Spleen (tissue), 11 donors: ENCODE measurements at regions not wholly inside any gene's neighbourhood (a gene's known extent, or its start where the extent isn't known, plus 50 kb on each side); places are given as distances from the start of the nearest gene placed in this dataset.

ENCODE experiments used
- DNase-seq: peaks from one replicate; pipeline ENCODE4 v3.0.0-alpha.2; 2020
- H3K27ac ChIP-seq, 8 donors: fragments of 200-600 bp; sonication (generic) in 7 of 8; 1 replicate in 4 of 8; 2 replicates in 4 of 8; pipeline versions ENCODE4 v1.5.0 to v1.8.0; 2016 to 2021; ENCODE audit warnings: inconsistent platforms in 4 of 8, mild to moderate bottlenecking in 4 of 8, moderate library complexity in 1 of 8
- H3K27me3 ChIP-seq, 7 donors: fragments of 200-600 bp; sonication (generic) in 6 of 7; replicated peaks in 1 of 7; 1 replicate in 4 of 7; 2 replicates in 3 of 7; pipeline versions ENCODE4 v1.5.0 to v1.8.0; 2016 to 2021; ENCODE audit warnings: inconsistent platforms in 3 of 7, mild to moderate bottlenecking in 1 of 7
- H3K36me3 ChIP-seq, 6 donors: fragments of 200-600 bp; sonication (generic) in 5 of 6; 1 replicate in 4 of 6; 2 replicates in 2 of 6; pipeline versions ENCODE4 v1.5.0 to v1.8.0; 2016 to 2021; ENCODE audit warnings: inconsistent platforms in 2 of 6
- H3K4me1 ChIP-seq, 6 donors: fragments of 200-600 bp; sonication (generic) in 5 of 6; 1 replicate in 3 of 6; 2 replicates in 3 of 6; pipeline versions ENCODE4 v1.5.0 to v1.8.0; 2016 to 2021; ENCODE audit warnings: inconsistent platforms in 3 of 6
- H3K4me3 ChIP-seq, 8 donors: fragments of 200-600 bp; sonication (generic) in 7 of 8; 1 replicate in 4 of 8; 2 replicates in 4 of 8; pipeline versions ENCODE4 v1.5.0 to v1.8.0; 2016 to 2021; ENCODE audit warnings: inconsistent platforms in 4 of 8, mild to moderate bottlenecking in 4 of 8, moderate library complexity in 2 of 8
- H3K9me3 ChIP-seq, 8 donors: fragments of 200-600 bp; sonication (generic) in 7 of 8; 1 replicate in 4 of 8; 2 replicates in 4 of 8; pipeline versions ENCODE4 v1.5.0 to v1.8.0; 2016 to 2021; ENCODE audit warnings: inconsistent platforms in 4 of 8
- POLR2A ChIP-seq, 3 donors: fragments of 450-650 bp; IDR thresholded peaks; one replicate each; pipeline ENCODE4 v1.5.1; 2017; ENCODE audit warnings: antibody characterized with exemption in 3 of 3, mild to moderate bottlenecking in 1 of 3
- POLR2AphosphoS5 ChIP-seq, 3 donors: sonication (generic); formaldehyde crosslinking; IDR thresholded peaks; one replicate each; pipeline ENCODE4 v1.5.1; 2017; ENCODE audit warnings: antibody characterized with exemption in 3 of 3
- WGBS, 5 donors: extraction: QIAGEN DNeasy Blood & Tissue Kit in 3 of 5; methylation state at CpG; one replicate each; pipeline versions ENCODE4 v1.1.5 to v1.1.7; 2013 to 2018; 5-methylcytosine and 5-hydroxymethylcytosine counted together
- intact Hi-C: fragments of 100-400 bp; cut with DNase I; formaldehyde crosslinking; loops from one replicate; pipeline ENCODE4 v1.15.0; 2023; ENCODE audit warnings: low total_unique reads
- TF ChIP-seq, protein P1 (sequence below), 11 experiments: fragments of 200-600 bp in 7 of 11; fragments of 450-650 bp in 4 of 11; sonication (generic) in 4 of 11; IDR thresholded peaks in 8 of 11; conservative IDR thresholded peaks in 3 of 11; 1 replicate in 7 of 11; 2 replicates in 4 of 11; pipeline versions ENCODE4 v1.4.0 to v1.8.0; 2016 to 2021; ENCODE audit warnings: antibody characterized with exemption in 11 of 11, inconsistent platforms in 4 of 11, mild to moderate bottlenecking in 1 of 11
- donor health status: healthy with polysubstance abuse.
- donor health status: DM: no; HTN: no; CAD: no; lungs with moderate emphysema.
- donor health status: DM: no; HTN: no; CAD: no.
- donor health status: Bipolar disorder and iron deficiency.
- donor health status: healthy.
- donor health status: DM: no; HTN: no; CAD: no.
- donor health status: DM: yes; HTN: yes; CAD: no.

- 59 to 72% (median 64%) methylated on average over 5 to 8 of the region's 8 CpGs for WGBS, 5 donors
- intact Hi-C loops: no loop called here
- TF ChIP-seq, protein P1, sequence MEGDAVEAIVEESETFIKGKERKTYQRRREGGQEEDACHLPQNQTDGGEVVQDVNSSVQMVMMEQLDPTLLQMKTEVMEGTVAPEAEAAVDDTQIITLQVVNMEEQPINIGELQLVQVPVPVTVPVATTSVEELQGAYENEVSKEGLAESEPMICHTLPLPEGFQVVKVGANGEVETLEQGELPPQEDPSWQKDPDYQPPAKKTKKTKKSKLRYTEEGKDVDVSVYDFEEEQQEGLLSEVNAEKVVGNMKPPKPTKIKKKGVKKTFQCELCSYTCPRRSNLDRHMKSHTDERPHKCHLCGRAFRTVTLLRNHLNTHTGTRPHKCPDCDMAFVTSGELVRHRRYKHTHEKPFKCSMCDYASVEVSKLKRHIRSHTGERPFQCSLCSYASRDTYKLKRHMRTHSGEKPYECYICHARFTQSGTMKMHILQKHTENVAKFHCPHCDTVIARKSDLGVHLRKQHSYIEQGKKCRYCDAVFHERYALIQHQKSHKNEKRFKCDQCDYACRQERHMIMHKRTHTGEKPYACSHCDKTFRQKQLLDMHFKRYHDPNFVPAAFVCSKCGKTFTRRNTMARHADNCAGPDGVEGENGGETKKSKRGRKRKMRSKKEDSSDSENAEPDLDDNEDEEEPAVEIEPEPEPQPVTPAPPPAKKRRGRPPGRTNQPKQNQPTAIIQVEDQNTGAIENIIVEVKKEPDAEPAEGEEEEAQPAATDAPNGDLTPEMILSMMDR (IDR thresholded peaks at IDR 0.05 in 8 of 11, conservative IDR thresholded peaks at IDR 0.05 in 3 of 11): peak; percentile 29 to 91 (median 81)
- no peak for TF ChIP-seq POLR2A (IDR thresholded peaks at IDR 0.05)
These were observed 98.4 kb downstream of the VPREB1 start for GRCh38 chr22:22342697-22343580.

DNA sequence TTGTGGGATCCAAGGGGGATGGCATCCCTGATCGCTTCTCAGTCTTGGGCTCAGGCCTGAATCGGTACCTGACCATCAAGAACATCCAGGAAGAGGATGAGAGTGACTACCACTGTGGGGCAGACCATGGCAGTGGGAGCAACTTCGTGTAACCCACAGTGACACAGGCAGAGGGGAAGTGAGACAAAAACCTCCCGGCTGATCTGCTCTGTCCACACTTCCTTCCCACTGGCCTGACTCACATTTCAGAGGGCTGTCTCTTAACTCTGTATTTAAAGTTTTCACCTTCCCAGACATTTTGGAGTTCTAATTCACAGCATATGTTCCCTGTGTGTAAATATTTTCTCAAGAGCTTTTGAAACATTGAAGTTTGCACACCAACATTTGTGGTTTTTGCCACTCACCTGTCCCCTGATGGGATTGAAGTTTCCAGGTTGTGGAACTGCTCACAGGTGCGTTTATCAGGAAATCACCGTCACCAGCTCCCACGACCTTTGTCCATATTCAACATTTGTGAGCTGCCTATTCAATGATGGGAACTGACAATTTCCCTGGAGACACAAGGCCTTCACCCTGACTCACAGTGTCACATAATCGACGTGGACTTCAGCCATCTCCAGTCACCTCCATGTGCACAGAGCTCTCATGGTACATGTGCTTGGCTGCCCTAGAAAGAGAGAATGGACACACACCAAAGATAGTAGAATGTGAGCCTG lies 99.2 kb downstream of the VPREB1 start:
- H3K4me1 ChIP-seq: peaks cover 0 to 21% (median 15%) of the 10 kb centered on the region in 6 donors
- H3K27ac ChIP-seq: peak overlapping the region in 3 of 8 donors; percentile 8 to 59 (median 21)
- H3K27me3 ChIP-seq: peaks cover 0 to 5% (median 0%) of the 10 kb centered on the region in 7 donors
- no peaks in the 10 kb centered on the region for H3K36me3 ChIP-seq
- TF ChIP-seq POLR2AphosphoS5 (IDR thresholded peaks at IDR 0.05) (peak in 1 of 3 donors; percentile 11), POLR2A (IDR thresholded peaks at IDR 0.05) (no peak)
- TF ChIP-seq, protein P1 (IDR thresholded peaks at IDR 0.05 in 8 of 11, conservative IDR thresholded peaks at IDR 0.05 in 3 of 11): no peak
- no peak for DNase-seq
- 38 to 52% (median 42%) methylated on average over 9 of the region's 9 CpGs for WGBS, 5 donors
- H3K9me3 ChIP-seq: no peaks in the 10 kb centered on the region
- intact Hi-C loops: no loop called here
- peak overlapping the region in 1 of 8 donors; percentile 9 for H3K4me3 ChIP-seq

More at GRCh38 chr22:22342697-22343580, 98.4 kb downstream of the VPREB1 start:
- Histone ChIP-seq H3K27me3 (peaks cover 0 to 4% (median 0%) of the 10 kb centered on the region in 7 donors), H3K27ac (peak overlapping the region in 3 of 8 donors; percentile 8 to 59 (median 21)), H3K9me3 (no peaks in the 10 kb centered on the region), H3K4me1 (peaks cover 0 to 21% (median 15%) of the 10 kb centered on the region in 6 donors), H3K36me3 (no peaks in the 10 kb centered on the region), H3K4me3 (peak overlapping the region in 1 of 8 donors; percentile 9)
- peak; percentile 88 for DNase-seq

DNA sequence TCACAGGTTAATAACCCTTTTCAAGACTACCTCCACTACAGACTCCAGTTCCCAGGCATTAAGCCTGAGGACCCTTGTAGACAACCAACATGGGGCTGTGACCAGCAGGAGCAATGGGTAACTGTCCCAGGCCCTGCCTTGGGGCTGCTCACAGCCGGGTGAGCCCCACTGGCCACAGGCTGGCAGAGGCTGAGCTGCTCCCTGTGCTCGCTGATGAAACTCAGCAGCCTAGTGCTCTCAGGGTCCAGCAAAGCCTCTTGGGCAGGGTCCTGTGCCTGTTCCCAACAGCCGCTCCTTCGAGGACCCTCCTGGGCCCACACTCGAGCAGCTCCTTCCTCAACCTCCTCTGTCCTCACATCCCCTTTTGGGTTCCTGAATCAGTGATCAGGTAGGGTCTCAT lies 99.8 kb downstream of the VPREB1 start:
- 50 to 69% (median 61%) methylated on average over 3 to 5 of the region's 5 CpGs for WGBS, 5 donors
- DNase-seq: no peak
- intact Hi-C loops: no loop called here

More for the DNA sequence above, 99.8 kb downstream of the VPREB1 start:
- Histone ChIP-seq H3K9me3 (no peaks in the 10 kb centered on the region), H3K27ac (no peak overlapping the region), H3K4me1 (peaks cover 0 to 21% (median 15%) of the 10 kb centered on the region in 6 donors), H3K4me3 (no peak overlapping the region), H3K27me3 (peaks cover 0 to 11% (median 0%) of the 10 kb centered on the region in 7 donors), H3K36me3 (no peaks in the 10 kb centered on the region)
- TF ChIP-seq POLR2A (IDR thresholded peaks at IDR 0.05): no peak
- TF ChIP-seq, protein P1 (IDR thresholded peaks at IDR 0.05 in 8 of 11, conservative IDR thresholded peaks at IDR 0.05 in 3 of 11): no peak
- TF ChIP-seq POLR2AphosphoS5 (IDR thresholded peaks at IDR 0.05): no peak
